Stimulated activated CD4-positive, alpha-beta T cell treated with anti-CD3 and anti-CD28 coated beads, Interleukin-1b, Interleukin-23, amount 100 ng/mL, for 24 hours (primary cell): ENCODE measurements at regions not wholly inside any gene's neighbourhood (a gene's known extent, or its start where the extent isn't known, plus 50 kb on each side); places are given as distances from the start of the nearest gene placed in this dataset.
"Not testable (repeated sequence)": the region's sequence is repeated elsewhere in the genome, so short reads cannot be mapped to it uniquely, and the experiment has no call there.

Experiments
- DNase-seq, 4 experiments: peaks; one replicate each; pipeline ENCODE4 v3.0.0-alpha.2; 2020; ENCODE audit warnings: low read depth in 4 of 4, low spot score in 1 of 4

- not testable (repeated sequence) for DNase-seq
Measured at GRCh38 chr1:55296247-55296646, 81.1 kb upstream of the USP24 start.

GRCh38 chr1:55289614-55290013 is 74.5 kb upstream of the USP24 start:
- DNase-seq: no peak

DNA sequence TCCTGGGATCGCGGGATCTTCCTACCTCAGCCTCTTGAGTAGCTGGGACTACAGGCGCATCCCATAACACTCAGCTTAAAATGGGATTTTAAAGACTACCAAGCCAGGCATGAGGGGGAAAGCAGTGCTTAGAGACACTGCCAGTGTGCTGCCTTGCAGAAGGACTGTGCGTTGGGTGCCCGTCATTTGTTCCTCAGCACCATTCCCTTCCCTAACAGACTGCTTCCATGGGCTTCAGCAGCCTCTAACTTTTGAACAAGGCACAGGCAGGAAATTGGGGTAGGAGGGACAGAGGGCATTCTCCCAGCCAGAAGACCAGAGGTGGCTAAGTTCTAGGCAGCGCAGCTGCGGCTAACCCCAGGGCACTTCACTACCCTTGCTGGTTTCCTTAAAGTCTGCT is 73.9 kb upstream of the USP24 start:
- DNase-seq: no peak

DNA sequence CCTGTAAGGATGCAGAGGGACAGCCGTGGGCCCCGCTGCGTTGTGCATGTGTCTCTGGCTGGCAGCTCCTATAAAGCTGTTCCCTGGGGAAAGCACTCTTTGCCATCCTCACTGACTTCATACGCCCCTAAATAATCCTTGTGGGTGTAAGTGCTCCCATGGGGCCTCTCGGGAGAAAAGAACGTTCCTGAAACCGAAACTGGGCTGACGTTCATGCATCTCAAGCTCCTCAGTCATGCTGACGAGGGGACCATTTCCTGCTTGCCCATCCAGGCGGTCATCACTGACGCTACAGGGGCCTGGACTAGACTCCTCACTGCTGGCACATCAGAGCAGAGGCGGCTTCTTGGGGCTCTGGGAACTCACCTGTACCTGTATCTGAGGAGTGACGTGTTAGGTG is 73.1 kb upstream of the USP24 start:
- no peak for DNase-seq

DNA sequence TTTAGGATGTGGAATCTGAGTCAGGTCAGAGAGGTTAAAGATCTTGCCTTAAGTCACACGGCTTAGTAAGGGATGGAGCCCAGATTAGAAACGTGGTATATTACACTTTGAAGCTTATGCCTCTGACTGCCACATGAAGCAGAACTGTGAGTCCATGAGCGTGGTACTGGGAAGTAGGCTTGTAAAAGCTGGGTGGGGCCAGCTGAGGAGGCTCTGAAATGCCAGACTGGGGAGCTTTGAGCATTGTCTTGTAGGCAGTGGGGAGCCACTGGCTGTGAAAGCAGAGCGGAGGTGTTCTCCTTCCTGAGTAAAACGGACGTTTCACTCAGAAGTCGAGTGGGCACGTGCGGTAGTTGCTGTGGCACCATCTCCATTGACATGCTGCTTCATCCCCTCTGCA is 72.6 kb upstream of the USP24 start:
- no peak for DNase-seq

DNA sequence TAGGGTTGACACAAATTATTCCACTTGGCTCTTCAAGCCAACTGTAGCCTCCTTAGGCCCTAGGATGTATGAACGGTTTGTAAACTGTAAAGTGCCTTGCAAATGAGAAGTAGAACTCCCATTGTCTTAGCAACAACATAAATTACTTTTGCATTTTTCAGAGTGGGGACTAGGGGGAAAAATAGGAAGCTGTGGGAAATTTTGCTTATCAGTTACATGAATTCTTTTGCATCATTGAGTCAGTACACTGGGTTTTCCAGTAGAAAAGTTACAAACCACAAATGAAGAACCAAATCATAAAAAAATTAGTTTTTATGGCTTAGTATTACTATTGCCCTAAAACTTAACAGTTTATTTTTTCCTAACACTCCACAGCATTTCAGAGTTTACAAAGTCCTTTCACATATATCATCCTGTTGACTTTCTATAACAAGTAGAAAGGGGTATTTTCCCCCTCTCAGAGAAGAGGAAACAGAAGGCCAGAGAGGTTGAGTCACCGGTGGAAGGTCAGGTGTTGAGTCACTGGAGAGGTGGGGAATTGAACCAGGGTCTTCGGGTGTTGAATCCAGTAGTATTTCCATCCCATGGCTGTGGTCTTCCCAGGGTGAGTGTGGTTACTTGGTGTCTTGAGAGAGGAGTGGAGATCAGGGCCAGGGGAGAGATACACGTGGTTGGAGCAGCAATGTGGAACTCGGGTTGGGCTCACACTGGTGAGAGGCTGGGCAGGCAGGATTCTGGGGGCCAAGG is 71.9 kb upstream of the USP24 start:
- peak in 1 of 4 experiments; percentile 19 for DNase-seq

- no peak for DNase-seq
Measured at GRCh38 chr1:55285834-55286233, 70.7 kb upstream of the USP24 start.

GRCh38 chr1:55284856-55285255 is 69.7 kb upstream of the USP24 start:
- DNase-seq: no peak

- DNase-seq: no peak
Measured at GRCh38 chr1:55282058-55282457, 66.9 kb upstream of the USP24 start.

- no peak for DNase-seq
Measured at GRCh38 chr1:55280731-55281130, 65.6 kb upstream of the USP24 start.

DNA sequence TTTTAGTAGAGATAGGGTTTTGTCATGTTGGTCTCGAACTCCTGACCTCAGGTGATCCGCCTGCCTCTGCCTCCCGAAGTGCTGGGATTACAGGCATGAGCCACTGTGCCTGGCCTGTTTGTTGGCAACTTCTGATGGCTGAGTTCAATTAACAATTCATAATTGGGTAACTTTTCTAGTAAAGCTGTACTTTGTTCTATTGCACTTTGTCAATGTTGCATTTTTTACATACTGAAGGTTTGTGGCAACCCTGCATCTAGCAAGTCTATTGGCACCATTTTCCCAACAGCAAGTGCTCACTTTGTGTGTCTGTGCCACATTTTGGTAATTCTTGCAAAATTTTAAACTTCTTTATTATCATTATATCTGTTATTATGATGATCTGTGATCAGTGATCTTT is 64.5 kb upstream of the USP24 start:
- no peak for DNase-seq

DNA sequence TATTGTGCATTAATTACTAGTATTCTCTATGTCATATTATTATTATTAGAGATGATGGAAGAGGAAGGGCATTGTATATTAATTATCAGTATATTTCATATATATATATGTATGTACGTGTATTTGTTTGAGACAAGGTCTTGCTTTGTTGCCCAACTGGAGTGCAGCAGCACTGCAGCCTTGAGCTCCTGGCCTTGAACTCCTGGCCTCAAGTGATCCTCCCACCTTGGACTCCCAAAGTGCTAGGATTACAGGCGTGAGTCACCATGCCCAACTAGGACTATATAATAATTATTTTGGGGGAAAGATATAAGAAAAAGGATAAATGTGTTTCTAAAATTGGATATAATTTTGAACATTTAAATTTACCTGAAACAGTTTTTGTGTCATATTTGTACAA is 63.2 kb upstream of the USP24 start:
- no peak for DNase-seq

GRCh38 chr1:55277377-55278130 is 62.4 kb upstream of the USP24 start:
- DNase-seq: peak; percentile 49 to 76 (median 69)

DNA sequence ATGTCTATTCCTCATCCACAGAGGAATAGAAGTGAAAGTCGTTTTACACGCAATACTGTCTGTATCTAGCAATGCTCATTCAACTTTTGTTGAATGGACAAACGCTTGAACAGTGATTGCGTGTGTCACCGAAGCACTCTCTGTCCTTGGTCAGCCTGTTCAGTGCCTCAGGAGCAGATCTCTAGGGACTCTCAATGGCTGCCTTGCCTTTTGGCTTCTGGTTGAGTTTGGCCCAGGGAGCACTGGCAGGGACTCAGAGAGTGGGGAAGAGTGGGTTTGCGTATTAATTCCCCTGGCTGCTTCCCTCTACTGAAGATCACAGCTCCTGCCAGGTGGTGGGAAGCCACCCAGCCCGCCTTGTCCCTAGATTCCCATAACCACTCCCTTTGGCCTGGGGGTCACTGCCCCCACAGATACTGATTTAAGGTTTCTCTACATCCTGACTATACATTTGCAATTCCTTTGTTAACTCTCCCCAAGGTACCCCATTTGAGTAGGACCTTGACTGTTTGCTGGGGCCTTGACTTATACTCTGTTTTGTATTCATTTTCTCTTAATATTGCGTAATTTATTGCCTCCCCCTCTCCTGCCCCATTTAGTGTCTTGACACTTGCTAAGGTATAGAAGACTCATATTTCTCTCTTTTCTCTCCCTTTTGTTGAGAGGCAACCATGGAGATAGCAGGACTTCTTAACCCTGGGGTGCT is 61.7 kb upstream of the USP24 start:
- no peak for DNase-seq

GRCh38 chr1:55275941-55276341 is 60.8 kb upstream of the USP24 start:
- no peak for DNase-seq

GRCh38 chr1:55275151-55275748 is 60.1 kb upstream of the USP24 start:
- no peak for DNase-seq

GRCh38 chr1:55272994-55273393 is 57.8 kb upstream of the USP24 start:
- no peak for DNase-seq
